Astrocyte of the cerebellum (primary cell): ENCODE measurements at regions not wholly inside any gene's neighbourhood (a gene's known extent, or its start where the extent isn't known, plus 50 kb on each side); places are given as distances from the start of the nearest gene placed in this dataset.

Experiments used
- DNase-seq: peaks from one replicate; pipeline ENCODE4 v3.0.0-alpha.2; 2011; ENCODE audit warnings: low read depth
- H3K4me3 ChIP-seq: 2 replicates; pipeline ENCODE4 v1.5.1; 2011; ENCODE audit warnings: mild to moderate bottlenecking, low read depth, low read length, moderate library complexity
- CTCF ChIP-seq: IDR thresholded peaks from 2 replicates; pipeline ENCODE4 v1.5.1; 2012; ENCODE audit warnings: low read length, low read depth, moderate library complexity, mild to moderate bottlenecking; ENCODE audit errors: missing control alignments
- in situ Hi-C: cut with HindIII; loops from 2 replicates; pipeline ENCODE4 v1.10.0; 2017; ENCODE audit warnings: low sequenced_read_pairs

GRCh38 chr2:59959944-59960343 is 593.5 kb downstream of the BCL11A start:
- in situ Hi-C loops = no loop called here
- no peak for DNase-seq
- TF ChIP-seq CTCF = no peak
- no peak overlapping the region for H3K4me3 ChIP-seq

GRCh38 chr2:59957504-59957903 is 596.0 kb downstream of the BCL11A start:
- H3K4me3 ChIP-seq = no peak overlapping the region
- no peak for TF ChIP-seq CTCF
- no peak for DNase-seq
- in situ Hi-C loops = no loop called here

GRCh38 chr2:59956981-59957380 is 596.5 kb downstream of the BCL11A start:
- no peak overlapping the region for H3K4me3 ChIP-seq
- in situ Hi-C loops = no loop called here
- no peak for TF ChIP-seq CTCF
- DNase-seq = no peak

GRCh38 chr2:59947917-59948541 is 605.4 kb downstream of the BCL11A start:
- DNase-seq = no peak
- TF ChIP-seq CTCF = no peak
- in situ Hi-C loops = no loop called here
- no peak overlapping the region for H3K4me3 ChIP-seq

GRCh38 chr2:59947209-59947608 is 606.2 kb downstream of the BCL11A start:
- H3K4me3 ChIP-seq = no peak overlapping the region
- DNase-seq = no peak
- no peak for TF ChIP-seq CTCF
- in situ Hi-C loops = no loop called here

- H3K4me3 ChIP-seq = no peak overlapping the region
- in situ Hi-C loops = no loop called here
- no peak for DNase-seq
- TF ChIP-seq CTCF = no peak
Measured at GRCh38 chr2:59939236-59939635, 614.2 kb downstream of the BCL11A start.

GRCh38 chr2:59938181-59938580 is 615.3 kb downstream of the BCL11A start:
- no peak for DNase-seq
- H3K4me3 ChIP-seq = no peak overlapping the region
- TF ChIP-seq CTCF = no peak
- in situ Hi-C loops = no loop called here
